GM12878 (cell line): ENCODE measurements at regions not wholly inside any gene's neighbourhood (a gene's known extent, or its start where the extent isn't known, plus 50 kb on each side); places are given as distances from the start of the nearest gene placed in this dataset.

Source experiments
- ASH2L ChIP-seq: fragments of 300-600, 200-600 bp; sonication (generic); IDR thresholded peaks from 2 replicates; pipeline ENCODE4 v1.6.1; 2017; ENCODE audit warnings: low read depth, mild to moderate bottlenecking, borderline replicate concordance
- BACH1 ChIP-seq: fragments of 450-650 bp; IDR thresholded peaks from 2 replicates; pipeline ENCODE4 v1.6.1; 2017; ENCODE audit warnings: mild to moderate bottlenecking, borderline replicate concordance
- CREB1 ChIP-seq: IDR thresholded peaks from 2 replicates; pipeline ENCODE4 v1.6.1; 2012; ENCODE audit warnings: low read depth, mild to moderate bottlenecking, inconsistent platforms
- DPF2 ChIP-seq: fragments of 450-650 bp; IDR thresholded peaks from 2 replicates; pipeline ENCODE4 v1.6.1; 2017; ENCODE audit warnings: mild to moderate bottlenecking
- ETV6 ChIP-seq, 2 experiments: fragments of 450-650 bp in 1 of 2; IDR thresholded peaks in 1 of 2; conservative IDR thresholded peaks in 1 of 2; 2 replicates each; pipeline ENCODE4 v1.6.1; 2014; ENCODE audit warnings: antibody characterized with exemption in 1 of 2, borderline replicate concordance in 1 of 2, low read depth in 1 of 2, mild to moderate bottlenecking in 1 of 2, moderate library complexity in 1 of 2
- IKZF1 ChIP-seq: fragments of 450-650 bp; conservative IDR thresholded peaks from 2 replicates; pipeline ENCODE4 v1.6.1; 2017; ENCODE audit warnings: antibody characterized with exemption, mild to moderate bottlenecking
- IKZF2 ChIP-seq, 2 experiments: fragments of 450-650 bp; IDR thresholded peaks; 2 replicates each; pipeline ENCODE4 v1.6.1; 2017; ENCODE audit warnings: mild to moderate bottlenecking in 2 of 2, moderate library complexity in 2 of 2
- KDM1A ChIP-seq: fragments of 200-600 bp; sonication (generic); IDR thresholded peaks from 2 replicates; pipeline ENCODE4 v1.6.1; 2016; ENCODE audit warnings: borderline replicate concordance
- MXI1 ChIP-seq: fragments of 150-350 bp; IDR thresholded peaks from 2 replicates; pipeline ENCODE4 v1.6.1; 2011; ENCODE audit warnings: low read depth, mild to moderate bottlenecking, inconsistent platforms, low read length, improper control_type of control experiment
- NRF1 ChIP-seq: conservative IDR thresholded peaks from 2 replicates; pipeline ENCODE4 v1.6.1; 2011; ENCODE audit warnings: mild to moderate bottlenecking, low read depth, low read length, improper control_type of control experiment
- RAD51 ChIP-seq: fragments of 450-650 bp; IDR thresholded peaks from 2 replicates; pipeline ENCODE4 v1.6.1; 2016; ENCODE audit warnings: moderate library complexity, mild to moderate bottlenecking, inconsistent platforms
- SMARCA5 ChIP-seq: fragments of 450-650 bp; IDR thresholded peaks from 2 replicates; pipeline ENCODE4 v1.6.1; 2017; ENCODE audit warnings: mild to moderate bottlenecking
- SP1 ChIP-seq: IDR thresholded peaks from one replicate; pipeline ENCODE4 v1.6.1; 2011; ENCODE audit warnings: low read depth, low read length
- SRF ChIP-seq, 2 experiments: IDR thresholded peaks; 2 replicates each; pipeline ENCODE4 v1.6.1; 2011; ENCODE audit warnings: low read depth in 2 of 2, low read length in 2 of 2, mild to moderate bottlenecking in 1 of 2, moderate library complexity in 1 of 2
- TBL1XR1 ChIP-seq: IDR thresholded peaks from 2 replicates; pipeline ENCODE4 v1.6.1; 2012; ENCODE audit warnings: low read depth, low read length, improper control_type of control experiment
- TF ChIP-seq, protein P1 (sequence below): fragments of 450-650 bp; IDR thresholded peaks from 2 replicates; pipeline ENCODE4 v1.6.1; 2017; ENCODE audit warnings: mild to moderate bottlenecking, moderate library complexity
- TF ChIP-seq, protein P2 (sequence below): fragments of 450-650 bp; IDR thresholded peaks from 2 replicates; pipeline ENCODE4 v1.6.1; 2018; ENCODE audit warnings: borderline replicate concordance, mild to moderate bottlenecking; ENCODE audit not compliant: partially characterized antibody
- TF ChIP-seq, protein P3 (sequence below): fragments of 150-350 bp; IDR thresholded peaks from 2 replicates; pipeline ENCODE4 v1.6.1; 2016; ENCODE audit warnings: low read depth, low read length
- TF ChIP-seq, protein P4 (sequence below): fragments of 450-650 bp; IDR thresholded peaks from 2 replicates; pipeline ENCODE4 v1.6.1; 2016; ENCODE audit warnings: mild to moderate bottlenecking

DNA sequence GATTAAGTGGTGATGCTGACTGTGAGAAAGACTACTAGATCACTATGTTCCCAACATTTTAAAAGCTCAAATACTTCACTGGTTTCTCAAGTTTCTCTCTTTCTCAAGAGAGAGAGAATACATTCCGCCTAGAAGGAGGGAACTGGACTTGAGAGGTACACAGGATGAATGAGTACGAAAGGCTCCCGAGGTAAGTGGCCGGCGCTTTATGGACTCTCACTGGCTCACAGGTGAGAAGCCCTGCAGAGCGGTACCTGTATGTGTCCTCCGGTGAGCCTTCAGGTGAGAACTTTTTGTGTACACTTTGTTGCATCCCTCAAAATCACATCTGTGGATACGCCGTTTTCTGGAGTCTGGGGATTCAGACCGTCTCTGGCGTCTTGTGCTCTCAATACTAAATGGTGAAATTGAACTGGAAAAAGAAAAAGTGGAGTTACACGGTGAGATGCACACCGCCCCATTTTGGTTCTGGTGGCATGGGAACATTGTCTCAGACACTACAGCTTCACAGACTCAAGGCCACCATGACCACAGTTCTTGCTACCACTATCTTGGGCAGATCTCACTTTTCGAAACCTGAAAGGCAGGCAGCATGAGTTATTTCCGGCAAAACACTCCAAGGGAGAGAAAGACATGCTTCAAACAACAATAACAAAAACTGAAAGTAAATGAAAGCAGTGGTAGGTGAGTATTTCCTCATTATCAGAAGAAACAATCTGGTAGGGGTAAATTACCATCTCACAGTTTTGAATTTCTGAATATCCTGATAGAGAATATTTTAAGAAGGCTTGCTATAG lies 418.9 kb downstream of the KLF12 start (continued):
- TF ChIP-seq, protein P1, sequence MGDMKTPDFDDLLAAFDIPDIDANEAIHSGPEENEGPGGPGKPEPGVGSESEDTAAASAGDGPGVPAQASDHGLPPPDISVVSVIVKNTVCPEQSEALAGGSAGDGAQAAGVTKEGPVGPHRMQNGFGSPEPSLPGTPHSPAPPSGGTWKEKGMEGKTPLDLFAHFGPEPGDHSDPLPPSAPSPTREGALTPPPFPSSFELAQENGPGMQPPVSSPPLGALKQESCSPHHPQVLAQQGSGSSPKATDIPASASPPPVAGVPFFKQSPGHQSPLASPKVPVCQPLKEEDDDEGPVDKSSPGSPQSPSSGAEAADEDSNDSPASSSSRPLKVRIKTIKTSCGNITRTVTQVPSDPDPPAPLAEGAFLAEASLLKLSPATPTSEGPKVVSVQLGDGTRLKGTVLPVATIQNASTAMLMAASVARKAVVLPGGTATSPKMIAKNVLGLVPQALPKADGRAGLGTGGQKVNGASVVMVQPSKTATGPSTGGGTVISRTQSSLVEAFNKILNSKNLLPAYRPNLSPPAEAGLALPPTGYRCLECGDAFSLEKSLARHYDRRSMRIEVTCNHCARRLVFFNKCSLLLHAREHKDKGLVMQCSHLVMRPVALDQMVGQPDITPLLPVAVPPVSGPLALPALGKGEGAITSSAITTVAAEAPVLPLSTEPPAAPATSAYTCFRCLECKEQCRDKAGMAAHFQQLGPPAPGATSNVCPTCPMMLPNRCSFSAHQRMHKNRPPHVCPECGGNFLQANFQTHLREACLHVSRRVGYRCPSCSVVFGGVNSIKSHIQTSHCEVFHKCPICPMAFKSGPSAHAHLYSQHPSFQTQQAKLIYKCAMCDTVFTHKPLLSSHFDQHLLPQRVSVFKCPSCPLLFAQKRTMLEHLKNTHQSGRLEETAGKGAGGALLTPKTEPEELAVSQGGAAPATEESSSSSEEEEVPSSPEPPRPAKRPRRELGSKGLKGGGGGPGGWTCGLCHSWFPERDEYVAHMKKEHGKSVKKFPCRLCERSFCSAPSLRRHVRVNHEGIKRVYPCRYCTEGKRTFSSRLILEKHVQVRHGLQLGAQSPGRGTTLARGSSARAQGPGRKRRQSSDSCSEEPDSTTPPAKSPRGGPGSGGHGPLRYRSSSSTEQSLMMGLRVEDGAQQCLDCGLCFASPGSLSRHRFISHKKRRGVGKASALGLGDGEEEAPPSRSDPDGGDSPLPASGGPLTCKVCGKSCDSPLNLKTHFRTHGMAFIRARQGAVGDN, result peak; percentile 60; the same call in 1 of the 2 replicates
- TF ChIP-seq RAD51 (0 out of 2 replicates have a peak, but pooled peaks have one; percentile 55), MXI1 (no peak), BACH1 (no peak), DPF2 (no peak), SRF (IDR thresholded peaks at IDR 0.05; ENCODE audit: low read depth in 2 of 2, low read length in 2 of 2) (no peak), SMARCA5 (peak; percentile 82), TBL1XR1 (no peak), NRF1 (no peak), SP1 (no peak), ASH2L (0 out of 2 replicates have a peak, but pooled peaks have one; percentile 68), IKZF2 (IDR thresholded peaks at IDR 0.05) (peak; percentile 71 to 79), IKZF1 (peak; percentile 49), KDM1A (no peak), ETV6 (conservative IDR thresholded peaks at IDR 0.05 in 1 of 2, IDR thresholded peaks at IDR 0.05 in 1 of 2; ENCODE audit: borderline replicate concordance in 1 of 2, low read depth in 1 of 2) (peak in 1 of 2 experiments; percentile 76; a peak in 2 of 4 replicates), CREB1 (no peak)
- TF ChIP-seq, protein P2, sequence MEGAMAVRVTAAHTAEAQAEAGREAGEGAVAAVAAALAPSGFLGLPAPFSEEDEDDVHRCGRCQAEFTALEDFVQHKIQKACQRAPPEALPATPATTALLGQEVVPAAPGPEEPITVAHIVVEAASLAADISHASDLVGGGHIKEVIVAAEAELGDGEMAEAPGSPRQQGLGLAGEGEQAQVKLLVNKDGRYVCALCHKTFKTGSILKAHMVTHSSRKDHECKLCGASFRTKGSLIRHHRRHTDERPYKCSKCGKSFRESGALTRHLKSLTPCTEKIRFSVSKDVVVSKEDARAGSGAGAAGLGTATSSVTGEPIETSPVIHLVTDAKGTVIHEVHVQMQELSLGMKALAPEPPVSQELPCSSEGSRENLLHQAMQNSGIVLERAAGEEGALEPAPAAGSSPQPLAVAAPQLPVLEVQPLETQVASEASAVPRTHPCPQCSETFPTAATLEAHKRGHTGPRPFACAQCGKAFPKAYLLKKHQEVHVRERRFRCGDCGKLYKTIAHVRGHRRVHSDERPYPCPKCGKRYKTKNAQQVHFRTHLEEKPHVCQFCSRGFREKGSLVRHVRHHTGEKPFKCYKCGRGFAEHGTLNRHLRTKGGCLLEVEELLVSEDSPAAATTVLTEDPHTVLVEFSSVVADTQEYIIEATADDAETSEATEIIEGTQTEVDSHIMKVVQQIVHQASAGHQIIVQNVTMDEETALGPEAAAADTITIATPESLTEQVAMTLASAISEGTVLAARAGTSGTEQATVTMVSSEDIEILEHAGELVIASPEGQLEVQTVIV, result no peak
- TF ChIP-seq, protein P3, sequence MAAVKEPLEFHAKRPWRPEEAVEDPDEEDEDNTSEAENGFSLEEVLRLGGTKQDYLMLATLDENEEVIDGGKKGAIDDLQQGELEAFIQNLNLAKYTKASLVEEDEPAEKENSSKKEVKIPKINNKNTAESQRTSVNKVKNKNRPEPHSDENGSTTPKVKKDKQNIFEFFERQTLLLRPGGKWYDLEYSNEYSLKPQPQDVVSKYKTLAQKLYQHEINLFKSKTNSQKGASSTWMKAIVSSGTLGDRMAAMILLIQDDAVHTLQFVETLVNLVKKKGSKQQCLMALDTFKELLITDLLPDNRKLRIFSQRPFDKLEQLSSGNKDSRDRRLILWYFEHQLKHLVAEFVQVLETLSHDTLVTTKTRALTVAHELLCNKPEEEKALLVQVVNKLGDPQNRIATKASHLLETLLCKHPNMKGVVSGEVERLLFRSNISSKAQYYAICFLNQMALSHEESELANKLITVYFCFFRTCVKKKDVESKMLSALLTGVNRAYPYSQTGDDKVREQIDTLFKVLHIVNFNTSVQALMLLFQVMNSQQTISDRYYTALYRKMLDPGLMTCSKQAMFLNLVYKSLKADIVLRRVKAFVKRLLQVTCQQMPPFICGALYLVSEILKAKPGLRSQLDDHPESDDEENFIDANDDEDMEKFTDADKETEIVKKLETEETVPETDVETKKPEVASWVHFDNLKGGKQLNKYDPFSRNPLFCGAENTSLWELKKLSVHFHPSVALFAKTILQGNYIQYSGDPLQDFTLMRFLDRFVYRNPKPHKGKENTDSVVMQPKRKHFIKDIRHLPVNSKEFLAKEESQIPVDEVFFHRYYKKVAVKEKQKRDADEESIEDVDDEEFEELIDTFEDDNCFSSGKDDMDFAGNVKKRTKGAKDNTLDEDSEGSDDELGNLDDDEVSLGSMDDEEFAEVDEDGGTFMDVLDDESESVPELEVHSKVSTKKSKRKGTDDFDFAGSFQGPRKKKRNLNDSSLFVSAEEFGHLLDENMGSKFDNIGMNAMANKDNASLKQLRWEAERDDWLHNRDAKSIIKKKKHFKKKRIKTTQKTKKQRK, result no peak
- TF ChIP-seq, protein P4, sequence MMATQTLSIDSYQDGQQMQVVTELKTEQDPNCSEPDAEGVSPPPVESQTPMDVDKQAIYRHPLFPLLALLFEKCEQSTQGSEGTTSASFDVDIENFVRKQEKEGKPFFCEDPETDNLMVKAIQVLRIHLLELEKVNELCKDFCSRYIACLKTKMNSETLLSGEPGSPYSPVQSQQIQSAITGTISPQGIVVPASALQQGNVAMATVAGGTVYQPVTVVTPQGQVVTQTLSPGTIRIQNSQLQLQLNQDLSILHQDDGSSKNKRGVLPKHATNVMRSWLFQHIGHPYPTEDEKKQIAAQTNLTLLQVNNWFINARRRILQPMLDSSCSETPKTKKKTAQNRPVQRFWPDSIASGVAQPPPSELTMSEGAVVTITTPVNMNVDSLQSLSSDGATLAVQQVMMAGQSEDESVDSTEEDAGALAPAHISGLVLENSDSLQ, result 0 out of 2 replicates have a peak, but pooled peaks have one; percentile 53
